Neural cell (in vitro differentiated cells): ENCODE measurements at regions not wholly inside any gene's neighbourhood (a gene's known extent, or its start where the extent isn't known, plus 50 kb on each side); places are given as distances from the start of the nearest gene placed in this dataset.
"Not testable (repeated sequence)": the region's sequence is repeated elsewhere in the genome, so short reads cannot be mapped to it uniquely, and the experiment has no call there.

Experiments
- H2AFZ ChIP-seq: fragments of 200-600, 300-800 bp; sonication (generic), shearing (Covaris generic); 2 replicates; pipeline ENCODE4 v1.6.0; 2014; ENCODE audit warnings: low read depth, mild to moderate bottlenecking, antibody characterized with exemption, low read length, moderate library complexity
- H3F3A ChIP-seq: fragments of 200-600 bp; shearing (Covaris generic); 2 replicates; pipeline ENCODE4 v1.6.1; 2016; ENCODE audit warnings: mild to moderate bottlenecking, moderate library complexity, mixed read lengths, antibody characterized with exemption, low read length; ENCODE audit not compliant: insufficient read depth, poor library complexity, severe bottlenecking
- H3K27ac ChIP-seq: fragments of 200-600, 300-800 bp; sonication (generic), shearing (Covaris generic); 2 replicates; pipeline ENCODE4 v1.5.1; 2014; ENCODE audit warnings: mild to moderate bottlenecking, low read length, moderate library complexity
- H3K27me3 ChIP-seq: fragments of 300-800, 200-600 bp; sonication (generic), shearing (Covaris generic); 2 replicates; pipeline ENCODE4 v1.6.0; 2014; ENCODE audit warnings: mild to moderate bottlenecking, low read depth, low read length, moderate library complexity; ENCODE audit not compliant: insufficient read depth
- H3K36me3 ChIP-seq: fragments of 300-800, 200-600 bp; sonication (generic), shearing (Covaris generic); 2 replicates; pipeline ENCODE4 v1.5.1; 2014; ENCODE audit warnings: mild to moderate bottlenecking, antibody characterized with exemption, low read length, moderate library complexity; ENCODE audit not compliant: insufficient read depth
- H3K4me2 ChIP-seq: fragments of 300-800, 200-600 bp; sonication (generic), shearing (Covaris generic); 2 replicates; pipeline ENCODE4 v1.6.0; 2014; ENCODE audit warnings: mild to moderate bottlenecking, low read length
- H3K4me3 ChIP-seq: fragments of 300-800, 200-600 bp; sonication (generic), shearing (Covaris generic); 2 replicates; pipeline ENCODE4 v1.5.1; 2014; ENCODE audit warnings: mild to moderate bottlenecking, low read length, moderate library complexity
- H3K79me2 ChIP-seq: fragments of 200-600 bp; shearing (Covaris generic); replicated peaks from 2 replicates; pipeline ENCODE4 v1.6.0; 2014; ENCODE audit warnings: mild to moderate bottlenecking, low read length, moderate library complexity; ENCODE audit not compliant: insufficient read depth
- H3K9ac ChIP-seq: fragments of 300-800, 200-600 bp; sonication (generic), shearing (Covaris generic); 2 replicates; pipeline ENCODE4 v1.6.1; 2016; ENCODE audit warnings: mild to moderate bottlenecking, low read length, mixed read lengths
- H3K9me2 ChIP-seq: fragments of 200-600 bp; shearing (Covaris generic); 2 replicates; pipeline ENCODE4 v1.6.1; 2016; ENCODE audit warnings: mild to moderate bottlenecking, low read length, mixed read lengths; ENCODE audit not compliant: insufficient read depth
- H3K9me3 ChIP-seq: fragments of 200-600, 300-800 bp; sonication (generic), shearing (Covaris generic); 2 replicates; pipeline ENCODE4 v1.6.1; 2016; ENCODE audit warnings: mild to moderate bottlenecking, mixed run types, low read length, moderate library complexity, mixed read lengths
- H4K20me1 ChIP-seq: fragments of 200-600 bp; shearing (Covaris generic); 2 replicates; pipeline ENCODE4 v1.6.1; 2016; ENCODE audit warnings: mild to moderate bottlenecking, mixed run types; ENCODE audit not compliant: insufficient read depth
- CTCF ChIP-seq: fragments of 450-650 bp; IDR thresholded peaks from 2 replicates; pipeline ENCODE4 v1.5.1; 2014; ENCODE audit warnings: antibody characterized with exemption, mild to moderate bottlenecking, moderate library complexity; ENCODE audit not compliant: poor library complexity, severe bottlenecking
- EP300 ChIP-seq: fragments of 450-650 bp; conservative IDR thresholded peaks from 2 replicates; pipeline ENCODE4 v1.6.1; 2014; ENCODE audit warnings: antibody characterized with exemption, mild to moderate bottlenecking, moderate library complexity; ENCODE audit not compliant: poor library complexity, severe bottlenecking
- EZH2 ChIP-seq: fragments of 200-600, 300-800 bp; shearing (Covaris generic), sonication (generic); IDR thresholded peaks from 2 replicates; pipeline ENCODE4 v1.6.1; 2014; ENCODE audit warnings: antibody characterized with exemption, low read length, borderline replicate concordance, mild to moderate bottlenecking; ENCODE audit not compliant: insufficient read depth, poor library complexity, severe bottlenecking
- MXI1 ChIP-seq: fragments of 450-650 bp; conservative IDR thresholded peaks from 2 replicates; pipeline ENCODE4 v1.6.1; 2014; ENCODE audit warnings: antibody characterized with exemption, mild to moderate bottlenecking; ENCODE audit not compliant: poor library complexity, severe bottlenecking
- POLR2AphosphoS5 ChIP-seq: IDR thresholded peaks from 2 replicates; pipeline ENCODE4 v1.6.1; 2012
- RAD21 ChIP-seq: fragments of 450-650 bp; conservative IDR thresholded peaks from 2 replicates; pipeline ENCODE4 v1.6.1; 2014; ENCODE audit warnings: antibody characterized with exemption, mild to moderate bottlenecking, moderate library complexity
- SMC3 ChIP-seq: fragments of 450-650 bp; conservative IDR thresholded peaks from 2 replicates; pipeline ENCODE4 v1.6.1; 2014; ENCODE audit warnings: antibody characterized with exemption, mild to moderate bottlenecking, moderate library complexity; ENCODE audit not compliant: poor library complexity
- TAF1 ChIP-seq: IDR thresholded peaks from 2 replicates; pipeline ENCODE4 v1.6.1; 2012; ENCODE audit warnings: low read depth
- TF ChIP-seq, protein P1 (sequence below): IDR thresholded peaks from 2 replicates; pipeline ENCODE4 v1.6.1; 2012; ENCODE audit warnings: borderline replicate concordance

GRCh38 chr1:22333516-22334121, 118.0 kb upstream of the ZBTB40 start:
- Histone ChIP-seq H3K27me3 (no peaks in the 10 kb centered on the region), H3K9ac (no peak overlapping the region), H3K4me2 (no peak overlapping the region), H3K9me3 (no peaks in the 10 kb centered on the region), H3K36me3 (no peaks in the 10 kb centered on the region), H2AFZ (no peak overlapping the region), H3F3A (no peaks in the 10 kb centered on the region), H3K4me3 (no peak overlapping the region), H4K20me1 (no peaks in the 10 kb centered on the region), H3K27ac (no peak overlapping the region), H3K9me2 (no peaks in the 10 kb centered on the region), H3K79me2 (no peaks in the 10 kb centered on the region)
- TF ChIP-seq SMC3 (no peak), CTCF (no peak)

- TF ChIP-seq, protein P1, sequence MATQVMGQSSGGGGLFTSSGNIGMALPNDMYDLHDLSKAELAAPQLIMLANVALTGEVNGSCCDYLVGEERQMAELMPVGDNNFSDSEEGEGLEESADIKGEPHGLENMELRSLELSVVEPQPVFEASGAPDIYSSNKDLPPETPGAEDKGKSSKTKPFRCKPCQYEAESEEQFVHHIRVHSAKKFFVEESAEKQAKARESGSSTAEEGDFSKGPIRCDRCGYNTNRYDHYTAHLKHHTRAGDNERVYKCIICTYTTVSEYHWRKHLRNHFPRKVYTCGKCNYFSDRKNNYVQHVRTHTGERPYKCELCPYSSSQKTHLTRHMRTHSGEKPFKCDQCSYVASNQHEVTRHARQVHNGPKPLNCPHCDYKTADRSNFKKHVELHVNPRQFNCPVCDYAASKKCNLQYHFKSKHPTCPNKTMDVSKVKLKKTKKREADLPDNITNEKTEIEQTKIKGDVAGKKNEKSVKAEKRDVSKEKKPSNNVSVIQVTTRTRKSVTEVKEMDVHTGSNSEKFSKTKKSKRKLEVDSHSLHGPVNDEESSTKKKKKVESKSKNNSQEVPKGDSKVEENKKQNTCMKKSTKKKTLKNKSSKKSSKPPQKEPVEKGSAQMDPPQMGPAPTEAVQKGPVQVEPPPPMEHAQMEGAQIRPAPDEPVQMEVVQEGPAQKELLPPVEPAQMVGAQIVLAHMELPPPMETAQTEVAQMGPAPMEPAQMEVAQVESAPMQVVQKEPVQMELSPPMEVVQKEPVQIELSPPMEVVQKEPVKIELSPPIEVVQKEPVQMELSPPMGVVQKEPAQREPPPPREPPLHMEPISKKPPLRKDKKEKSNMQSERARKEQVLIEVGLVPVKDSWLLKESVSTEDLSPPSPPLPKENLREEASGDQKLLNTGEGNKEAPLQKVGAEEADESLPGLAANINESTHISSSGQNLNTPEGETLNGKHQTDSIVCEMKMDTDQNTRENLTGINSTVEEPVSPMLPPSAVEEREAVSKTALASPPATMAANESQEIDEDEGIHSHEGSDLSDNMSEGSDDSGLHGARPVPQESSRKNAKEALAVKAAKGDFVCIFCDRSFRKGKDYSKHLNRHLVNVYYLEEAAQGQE = no peak
- TF ChIP-seq POLR2AphosphoS5 (no peak), EP300 (no peak), CTCF (no peak), SMC3 (no peak), MXI1 (no peak), RAD21 (no peak), EZH2 (no peak), TAF1 (no peak)
Measured at GRCh38 chr1:22334860-22335550, 116.6 kb upstream of the ZBTB40 start.

GRCh38 chr1:22336274-22336673, 115.4 kb upstream of the ZBTB40 start:
- H3K9me3 ChIP-seq, H3K4me2 ChIP-seq, H3K36me3 ChIP-seq, H3F3A ChIP-seq, H3K27me3 ChIP-seq, H4K20me1 ChIP-seq, H3K79me2 ChIP-seq, H3K27ac ChIP-seq, H3K9ac ChIP-seq, H3K9me2 ChIP-seq, H2AFZ ChIP-seq, H3K4me3 ChIP-seq: not testable (repeated sequence)

More at GRCh38 chr1:22334860-22335550, 116.6 kb upstream of the ZBTB40 start:
- H3K4me3 ChIP-seq = no peak overlapping the region
- no peaks in the 10 kb centered on the region for H3K9me2 ChIP-seq
- H3K27ac ChIP-seq = no peak overlapping the region
- no peaks in the 10 kb centered on the region for H3K9me3 ChIP-seq
- no peaks in the 10 kb centered on the region for H3K27me3 ChIP-seq
- H3K79me2 ChIP-seq = no peaks in the 10 kb centered on the region
- no peak overlapping the region for H3K4me2 ChIP-seq
- no peaks in the 10 kb centered on the region for H3F3A ChIP-seq
- no peaks in the 10 kb centered on the region for H3K36me3 ChIP-seq
- H2AFZ ChIP-seq = no peak overlapping the region
- H3K9ac ChIP-seq = no peak overlapping the region
- no peaks in the 10 kb centered on the region for H4K20me1 ChIP-seq

DNA sequence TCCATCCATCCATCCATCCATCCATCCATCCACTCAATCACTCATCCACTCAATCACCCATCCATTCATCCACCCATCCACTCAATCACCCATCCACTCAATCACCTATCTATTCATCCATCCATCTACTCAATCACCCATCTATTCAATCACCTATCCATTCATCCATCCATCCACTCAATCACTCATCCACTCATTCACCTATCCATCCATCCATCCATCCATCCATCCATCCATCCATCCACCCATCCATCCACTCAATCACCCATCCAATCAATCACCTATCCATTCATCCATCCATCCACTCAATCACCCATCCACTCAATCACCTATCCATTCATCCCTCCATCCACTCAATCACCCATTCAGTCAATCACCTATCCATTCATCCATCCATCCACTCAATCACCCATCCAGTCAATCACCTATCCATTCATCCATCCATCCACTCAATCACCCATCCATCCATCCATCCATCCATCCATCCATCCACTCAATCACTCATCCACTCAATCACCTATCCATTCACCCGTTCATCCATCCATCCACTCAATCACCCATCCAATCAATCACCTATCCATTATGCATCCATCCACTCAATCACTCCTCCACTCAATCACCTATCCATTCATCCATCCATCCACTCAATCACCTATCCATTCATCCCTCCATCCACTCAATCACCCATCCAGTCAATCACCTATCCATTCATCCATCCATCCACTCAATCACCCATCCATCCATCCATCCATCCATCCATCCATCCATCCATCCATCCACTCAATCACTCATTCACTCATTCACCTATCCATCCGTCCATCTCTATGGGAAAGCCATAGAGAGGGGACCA, 114.7 kb upstream of the ZBTB40 start:
- not testable (repeated sequence) for H3K9ac ChIP-seq, H2AFZ ChIP-seq, H3K27me3 ChIP-seq, H4K20me1 ChIP-seq, H3K79me2 ChIP-seq, H3K36me3 ChIP-seq, H3K27ac ChIP-seq, H3K9me3 ChIP-seq, H3F3A ChIP-seq, H3K4me3 ChIP-seq, H3K4me2 ChIP-seq, H3K9me2 ChIP-seq
